GM12892 (cell line): ENCODE measurements at regions not wholly inside any gene's neighbourhood (a gene's known extent, or its start where the extent isn't known, plus 50 kb on each side); places are given as distances from the start of the nearest gene placed in this dataset.

Experiments
- DNase-seq: peaks from one replicate; pipeline ENCODE4 v3.0.0; 2011; ENCODE audit not compliant: insufficient read length
- FAIRE-seq: peaks from 2 replicates; lab custom pipeline; 2011; peaks lifted over from hg19 to GRCh38; lab: Jason Lieb, UNC
- POLR2A ChIP-seq: IDR thresholded peaks from 2 replicates; pipeline ENCODE4 v1.6.1; 2011; ENCODE audit warnings: low read depth, low read length, control low read depth
- POLR2AphosphoS5 ChIP-seq: IDR thresholded peaks from 2 replicates; pipeline ENCODE4 v1.6.1; 2011; ENCODE audit warnings: low read depth, low read length, control low read depth
- TAF1 ChIP-seq: IDR thresholded peaks from 2 replicates; pipeline ENCODE4 v1.6.1; 2011; ENCODE audit warnings: low read depth, mild to moderate bottlenecking, control low read depth, low read length, borderline replicate concordance

GRCh38 chr3:25084016-25084415, 344.0 kb upstream of the RARB start:
- no peak for FAIRE-seq

GRCh38 chr3:25086721-25087120, 341.3 kb upstream of the RARB start:
- TF ChIP-seq POLR2AphosphoS5 = no peak
- TF ChIP-seq POLR2A = no peak
- no peak for TF ChIP-seq TAF1

More at GRCh38 chr3:25084016-25084415, 344.0 kb upstream of the RARB start:
- no peak for TF ChIP-seq POLR2AphosphoS5
- no peak for TF ChIP-seq TAF1
- no peak for TF ChIP-seq POLR2A
- DNase-seq = no peak

GRCh38 chr3:25088284-25088683, 339.8 kb upstream of the RARB start:
- no peak for DNase-seq

More at GRCh38 chr3:25086721-25087120, 341.3 kb upstream of the RARB start:
- FAIRE-seq (no peak), DNase-seq (no peak)

DNA sequence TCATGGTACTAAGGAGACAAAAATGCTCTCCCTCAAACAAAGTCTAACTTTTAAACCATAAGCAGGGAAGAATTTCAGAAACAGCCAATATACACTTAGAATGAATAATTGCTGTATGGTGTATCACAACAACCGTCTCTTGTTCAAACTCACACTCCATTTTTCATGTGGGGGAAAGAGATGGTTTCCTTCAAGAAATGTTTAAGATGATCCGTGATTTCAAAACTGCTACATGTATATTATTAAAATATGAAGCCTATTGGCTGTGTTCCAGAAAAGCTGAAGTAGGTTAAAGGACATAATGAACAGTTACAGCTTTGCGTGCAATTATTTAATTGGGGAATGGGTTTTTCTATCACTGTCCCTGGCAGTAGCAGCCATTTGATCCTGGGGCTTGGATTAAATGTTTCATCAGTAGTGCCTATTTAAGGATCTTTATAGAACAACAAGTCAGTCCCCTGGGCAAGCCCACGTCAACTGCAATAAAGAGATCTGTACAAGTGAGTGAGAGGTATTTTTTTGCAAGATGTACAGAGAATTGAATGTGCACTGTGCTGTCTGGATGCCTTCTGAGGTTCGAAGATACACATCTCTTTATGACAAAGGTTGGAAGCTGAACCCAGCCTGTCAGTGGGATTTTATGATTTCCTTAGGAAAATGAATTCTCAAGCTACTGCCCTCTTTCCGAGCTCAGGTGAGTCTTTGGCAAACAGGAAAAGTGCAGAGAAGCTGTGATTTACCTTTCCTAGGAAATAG, 337.2 kb upstream of the RARB start:
- no peak for FAIRE-seq
- no peak for DNase-seq
- TF ChIP-seq POLR2AphosphoS5 (no peak), TAF1 (no peak), POLR2A (no peak)

More at GRCh38 chr3:25088284-25088683, 339.8 kb upstream of the RARB start:
- FAIRE-seq = no peak
- no peak for TF ChIP-seq POLR2AphosphoS5
- no peak for TF ChIP-seq TAF1
- TF ChIP-seq POLR2A = no peak

DNA sequence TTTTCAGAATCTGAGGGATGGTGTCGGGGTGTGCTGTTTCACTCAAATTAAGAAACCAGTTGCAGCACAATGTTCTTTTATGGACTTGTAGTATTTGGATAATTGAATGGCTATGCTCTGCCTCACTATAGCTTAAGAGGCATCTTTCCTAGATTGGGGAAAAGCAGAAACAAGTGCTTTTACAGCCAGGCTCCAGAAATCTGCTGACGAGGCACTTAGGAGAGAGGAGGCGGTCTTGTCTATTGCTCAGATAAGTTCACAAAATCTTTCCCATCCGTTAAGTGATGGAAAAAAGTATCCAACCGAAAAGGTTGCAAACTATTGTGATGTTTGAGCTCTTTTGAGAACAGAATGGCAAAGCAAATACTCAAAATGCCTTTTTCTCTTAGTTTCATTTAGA, 336.1 kb upstream of the RARB start:
- FAIRE-seq = no peak
- TF ChIP-seq TAF1 (no peak), POLR2A (no peak), POLR2AphosphoS5 (no peak)
- DNase-seq = no peak

DNA sequence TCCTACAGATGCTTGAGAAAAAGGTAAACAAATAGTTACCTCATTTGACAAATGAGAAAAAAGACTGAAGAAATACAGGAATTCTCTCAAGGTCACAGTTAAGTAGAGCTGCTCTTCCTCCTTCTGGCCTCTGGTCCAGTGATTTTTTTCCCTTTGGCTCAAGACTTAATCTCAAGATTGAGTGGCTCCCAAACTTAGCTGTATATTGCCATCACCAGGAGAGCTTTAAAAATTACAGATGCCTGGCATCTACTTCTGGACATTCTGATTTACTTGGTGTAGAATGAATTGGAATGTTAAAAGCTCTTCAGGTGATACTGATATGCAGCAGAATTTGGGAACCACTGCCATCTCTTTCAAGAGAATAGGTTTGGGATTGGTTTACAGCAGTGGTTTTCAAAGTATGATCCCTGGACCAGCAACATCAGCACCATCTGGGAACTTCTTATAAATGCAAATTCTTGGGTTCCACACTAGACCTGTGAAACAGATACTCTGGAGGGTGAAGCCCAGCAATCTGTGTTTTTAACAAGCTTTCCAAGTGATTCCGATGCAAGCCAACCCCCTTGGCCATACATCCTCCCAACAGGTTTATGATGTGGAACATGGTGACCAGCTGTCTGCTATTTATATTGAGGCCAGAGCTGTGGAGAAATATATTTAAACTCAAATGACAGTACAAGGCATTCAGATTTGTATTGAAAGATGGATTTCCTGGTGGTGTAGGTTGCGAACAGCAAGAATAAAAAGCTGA, 333.0 kb upstream of the RARB start:
- TF ChIP-seq TAF1 = no peak
- no peak for TF ChIP-seq POLR2A
- TF ChIP-seq POLR2AphosphoS5 = no peak
- FAIRE-seq (no peak), DNase-seq (no peak)

GRCh38 chr3:25096536-25096935, 331.5 kb upstream of the RARB start:
- no peak for TF ChIP-seq POLR2AphosphoS5
- TF ChIP-seq POLR2A = no peak
- TF ChIP-seq TAF1 = no peak
- no peak for FAIRE-seq
- DNase-seq = no peak

DNA sequence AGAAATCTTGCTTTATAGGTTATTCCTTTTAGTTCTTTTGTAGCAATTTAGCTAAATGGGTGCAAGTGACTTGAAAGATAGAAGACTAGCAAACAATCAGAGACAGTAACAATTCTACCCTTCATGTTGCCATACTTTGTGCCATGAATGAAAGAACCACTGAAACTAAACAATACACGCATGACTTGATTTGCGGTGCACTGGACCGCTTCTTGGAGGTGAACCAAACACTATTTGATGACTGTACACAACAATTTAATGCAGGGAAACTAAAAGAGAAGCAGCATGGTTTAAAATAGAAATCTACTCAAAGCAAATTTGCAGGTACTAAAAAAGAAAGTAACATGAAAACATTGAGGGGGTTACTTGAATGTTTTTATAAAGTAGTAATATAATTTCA, 331.0 kb upstream of the RARB start:
- no peak for TF ChIP-seq POLR2A
- no peak for TF ChIP-seq POLR2AphosphoS5
- no peak for TF ChIP-seq TAF1
- FAIRE-seq = no peak
- no peak for DNase-seq

- no peak for TF ChIP-seq POLR2A
- TF ChIP-seq TAF1 = no peak
- TF ChIP-seq POLR2AphosphoS5 = no peak
- no peak for FAIRE-seq
- no peak for DNase-seq
Measured at GRCh38 chr3:25099666-25100065, 328.4 kb upstream of the RARB start.

DNA sequence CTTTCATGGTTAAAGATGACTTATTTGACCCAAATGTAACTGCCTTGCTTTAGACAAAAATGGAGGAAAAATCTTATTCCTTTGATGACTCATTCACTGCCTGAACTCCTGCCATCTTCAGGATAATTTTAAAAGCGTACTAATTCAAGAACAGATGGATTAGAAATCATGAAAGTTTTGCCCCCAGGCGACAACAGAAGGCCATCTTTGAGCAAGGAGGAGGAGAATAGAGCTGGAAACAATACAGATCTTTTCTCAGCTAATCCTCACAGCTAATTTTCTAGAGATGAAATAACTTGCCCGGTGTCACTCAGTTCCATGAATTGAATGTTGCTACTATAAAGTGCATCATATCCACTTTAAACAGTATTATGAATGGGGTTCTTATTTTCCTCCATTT, 324.7 kb upstream of the RARB start:
- DNase-seq (no peak), FAIRE-seq (no peak)
- TF ChIP-seq TAF1 = no peak
- no peak for TF ChIP-seq POLR2A
- no peak for TF ChIP-seq POLR2AphosphoS5

DNA sequence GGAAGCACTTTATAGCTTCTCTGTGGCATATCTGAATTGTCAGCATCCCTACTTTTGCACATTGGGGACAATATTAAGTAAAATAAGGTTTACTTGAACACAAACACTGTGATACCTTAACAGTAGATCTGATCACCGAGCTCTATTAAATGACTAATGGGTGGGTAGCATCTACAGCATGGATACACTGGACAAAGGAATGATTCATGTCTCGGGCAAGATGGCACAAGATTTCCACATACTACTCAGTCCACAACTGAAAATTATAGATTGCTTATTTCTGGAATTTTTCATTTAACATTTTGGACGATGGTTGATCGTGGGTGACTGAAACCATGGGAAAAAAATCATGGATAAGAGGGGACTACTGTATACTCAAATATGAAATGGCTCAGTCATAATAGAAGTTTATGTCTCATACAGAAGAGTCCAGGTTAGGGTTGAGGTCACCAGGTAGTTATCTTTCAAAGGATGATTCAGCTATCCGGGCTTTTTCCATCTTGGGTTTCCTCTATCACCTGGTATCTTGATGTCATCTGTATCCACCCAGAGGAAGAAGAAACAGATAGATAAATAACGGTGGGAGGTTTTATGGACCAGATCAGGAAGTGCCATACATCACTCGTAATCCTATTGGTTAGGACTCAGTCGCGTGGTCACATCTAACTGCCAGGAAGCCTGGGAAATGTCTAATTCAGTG, 320.0 kb upstream of the RARB start:
- DNase-seq (no peak), FAIRE-seq (no peak)
- TF ChIP-seq TAF1 (no peak), POLR2A (no peak), POLR2AphosphoS5 (no peak)

GRCh38 chr3:25110642-25111041, 317.4 kb upstream of the RARB start:
- TF ChIP-seq POLR2AphosphoS5 = no peak
- no peak for TF ChIP-seq POLR2A
- no peak for TF ChIP-seq TAF1
- DNase-seq (no peak), FAIRE-seq (no peak)

- DNase-seq = no peak
- FAIRE-seq = no peak
- TF ChIP-seq TAF1 (no peak), POLR2AphosphoS5 (no peak), POLR2A (no peak)
Measured at GRCh38 chr3:25113891-25114290, 314.2 kb upstream of the RARB start.
